ENCODE measurements at regions not wholly inside any gene's neighbourhood (a gene's known extent, or its start where the extent isn't known, plus 50 kb on each side); places are given as distances from the start of the nearest gene placed in this dataset.
A peak's percentile ranks its signal among the peaks of the same experiment; 100 is the strongest.
"Not testable (repeated sequence)": the region's sequence is repeated elsewhere in the genome, so short reads cannot be mapped to it uniquely, and the experiment has no call there.

- DNase-seq = not testable (repeated sequence)
Observed at GRCh38 chr5:92542017-92542416, 1039.0 kb downstream of the NR2F1-AS1 start.

DNA sequence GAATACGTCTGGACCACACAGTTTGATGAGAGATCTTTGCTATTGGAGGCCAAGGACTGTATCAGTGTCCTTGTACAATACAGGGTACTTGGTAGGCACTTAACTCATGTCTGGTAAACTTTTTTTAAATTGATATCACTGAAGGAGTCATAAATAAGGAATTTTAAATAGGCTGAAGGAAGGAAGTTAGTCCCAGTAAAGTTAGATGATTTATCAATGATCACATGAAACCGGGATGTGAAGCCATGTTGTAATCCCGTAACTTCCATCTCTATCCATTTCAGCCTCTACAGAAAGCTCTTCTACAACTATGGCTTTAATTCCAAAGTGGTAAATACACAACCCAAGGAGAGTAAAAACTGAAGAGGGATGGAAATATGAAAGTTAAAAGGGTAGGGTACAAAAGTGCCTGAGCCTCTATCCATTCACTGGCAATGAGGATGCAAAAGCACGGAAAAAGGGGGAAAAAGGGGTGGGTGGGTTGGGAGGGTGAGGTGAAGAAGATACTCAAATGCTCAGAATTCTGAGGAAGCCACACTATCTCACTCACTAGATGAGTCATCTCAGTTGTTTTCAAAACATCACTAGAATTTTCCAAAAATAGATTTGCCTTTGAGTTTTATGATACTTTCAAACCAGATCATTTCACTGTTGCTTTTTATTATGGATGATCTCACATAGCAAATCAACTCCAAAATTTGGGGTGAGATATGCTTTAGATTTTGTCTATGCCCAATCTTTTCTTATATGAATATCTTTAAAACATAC is 1053.5 kb downstream of the NR2F1-AS1 start:
- no peak for DNase-seq

GRCh38 chr5:92525131-92525530 is 1055.9 kb downstream of the NR2F1-AS1 start:
- DNase-seq = no peak

DNA sequence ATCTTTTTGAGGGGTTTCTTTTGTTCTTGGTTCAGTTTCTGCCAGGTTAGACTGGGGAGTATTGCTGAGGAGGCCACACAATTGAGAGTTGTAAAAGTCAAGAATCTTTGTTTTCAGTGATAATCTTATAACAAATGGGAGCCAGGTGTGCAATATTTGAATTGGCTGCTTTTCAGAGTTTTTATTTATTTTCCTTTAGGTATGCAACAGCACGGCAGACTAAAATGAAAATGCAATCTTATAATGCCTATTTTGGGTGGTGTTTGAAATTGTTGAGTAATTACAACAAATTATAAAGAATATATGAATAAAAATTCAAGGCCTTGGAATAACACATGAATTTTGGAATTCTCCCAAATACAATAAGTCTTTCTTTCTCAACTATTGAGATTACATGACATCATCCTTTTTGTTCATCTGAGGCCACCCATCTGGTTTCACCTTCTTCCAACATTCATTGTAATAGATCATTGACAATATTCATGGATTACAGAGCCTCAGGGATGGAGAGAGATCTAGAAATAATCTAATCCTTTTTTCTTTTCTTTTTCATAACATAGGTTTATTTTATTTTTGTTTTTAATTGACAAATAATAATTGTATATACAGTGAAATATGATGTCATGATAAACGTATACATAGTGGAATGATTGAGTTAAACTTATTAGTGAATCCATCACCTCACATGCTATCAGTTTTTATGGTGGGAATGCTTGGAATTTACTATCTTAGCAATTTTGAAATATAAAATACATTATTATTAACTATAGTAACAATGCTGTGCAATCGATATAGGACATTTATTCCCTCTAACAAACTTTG is 1061.0 kb downstream of the NR2F1-AS1 start:
- DNase-seq = peak; percentile 72

DNA sequence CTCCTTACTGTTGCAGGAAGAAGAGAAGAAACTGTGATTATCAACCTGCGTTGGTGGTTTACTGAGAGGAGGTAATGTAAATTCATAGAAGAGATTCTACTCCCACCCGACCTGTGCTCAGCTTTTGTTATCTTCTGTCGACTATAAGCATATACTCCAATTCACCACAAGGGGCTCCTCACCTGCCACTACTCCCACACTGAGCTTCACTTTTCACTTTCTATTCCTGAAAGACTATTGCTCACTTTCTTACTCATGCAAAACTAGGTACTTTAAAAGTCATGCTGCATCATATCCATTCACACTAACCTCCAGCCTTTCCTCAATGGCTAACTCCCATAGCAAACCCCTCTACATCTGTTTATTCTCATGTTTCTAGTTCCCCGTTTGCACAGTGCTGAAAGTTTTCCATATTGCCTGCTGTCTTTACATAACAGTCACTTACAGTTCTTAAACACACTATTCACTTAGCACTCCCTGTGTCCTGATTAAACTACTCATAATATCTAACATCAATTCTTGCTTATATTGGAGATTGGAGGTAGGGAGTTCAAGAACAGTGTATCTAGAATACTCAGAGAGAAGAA is 1062.6 kb downstream of the NR2F1-AS1 start:
- peak; percentile 12 for DNase-seq

- DNase-seq = no peak
Observed at GRCh38 chr5:92514896-92515295, 1066.1 kb downstream of the NR2F1-AS1 start.

- DNase-seq = no peak
Observed at GRCh38 chr5:92513067-92513466, 1068.0 kb downstream of the NR2F1-AS1 start.

DNA sequence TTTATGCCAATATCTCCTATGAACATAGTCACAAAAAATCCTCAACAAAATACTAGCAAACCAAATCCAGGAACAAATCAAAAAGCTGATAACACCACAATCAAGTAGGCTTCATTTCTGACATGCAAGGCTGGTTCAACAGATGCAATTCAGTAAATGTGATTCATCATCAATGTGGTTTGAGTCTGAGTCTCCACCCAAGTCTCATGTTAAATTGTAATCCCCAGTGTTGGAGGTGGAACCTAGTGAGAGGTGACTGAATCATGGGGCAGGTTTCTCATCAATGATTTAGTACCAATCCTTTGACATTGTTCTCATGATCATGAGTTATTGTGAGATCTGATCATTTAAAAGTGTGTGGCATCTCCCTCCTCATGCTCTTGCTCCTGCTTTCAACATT is 1072.7 kb downstream of the NR2F1-AS1 start:
- no peak for DNase-seq

- DNase-seq = no peak
Observed at GRCh38 chr5:92505925-92506324, 1075.1 kb downstream of the NR2F1-AS1 start.

- DNase-seq = no peak
Observed at GRCh38 chr5:92505145-92505544, 1075.9 kb downstream of the NR2F1-AS1 start.

- DNase-seq = peak; percentile 21
Observed at GRCh38 chr5:92504346-92504745, 1076.7 kb downstream of the NR2F1-AS1 start.

DNA sequence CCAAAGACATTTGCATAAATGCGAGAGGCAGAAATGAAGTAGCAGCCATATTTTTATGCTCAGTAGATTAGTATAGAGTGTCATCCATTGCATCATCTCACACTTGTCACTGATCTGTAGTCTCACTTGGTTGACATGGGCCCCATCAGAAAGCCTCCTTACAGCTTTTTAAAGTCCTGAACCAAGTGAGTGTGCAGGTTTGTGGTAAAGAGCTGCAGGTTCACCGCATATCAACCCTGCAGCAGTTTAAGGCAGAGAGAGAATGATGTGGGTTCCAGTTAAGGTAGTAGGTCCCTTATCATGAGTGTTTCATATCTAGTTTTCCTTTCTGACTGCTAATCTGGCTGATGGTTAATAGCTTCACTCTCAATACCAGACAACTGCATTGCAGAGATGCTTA is 1080.3 kb downstream of the NR2F1-AS1 start:
- DNase-seq = no peak

- DNase-seq = no peak
Observed at GRCh38 chr5:92496545-92496944, 1084.5 kb downstream of the NR2F1-AS1 start.

GRCh38 chr5:92494508-92494907 is 1086.5 kb downstream of the NR2F1-AS1 start:
- no peak for DNase-seq

GRCh38 chr5:92492908-92493307 is 1088.1 kb downstream of the NR2F1-AS1 start:
- DNase-seq = no peak

GRCh38 chr5:92484484-92484883 is 1096.5 kb downstream of the NR2F1-AS1 start:
- DNase-seq = no peak

- DNase-seq = no peak
Observed at GRCh38 chr5:92472981-92473566, 1090.0 kb upstream of the ARRDC3 start.

- DNase-seq = no peak
Observed at GRCh38 chr5:92471861-92472260, 1088.7 kb upstream of the ARRDC3 start.

DNA sequence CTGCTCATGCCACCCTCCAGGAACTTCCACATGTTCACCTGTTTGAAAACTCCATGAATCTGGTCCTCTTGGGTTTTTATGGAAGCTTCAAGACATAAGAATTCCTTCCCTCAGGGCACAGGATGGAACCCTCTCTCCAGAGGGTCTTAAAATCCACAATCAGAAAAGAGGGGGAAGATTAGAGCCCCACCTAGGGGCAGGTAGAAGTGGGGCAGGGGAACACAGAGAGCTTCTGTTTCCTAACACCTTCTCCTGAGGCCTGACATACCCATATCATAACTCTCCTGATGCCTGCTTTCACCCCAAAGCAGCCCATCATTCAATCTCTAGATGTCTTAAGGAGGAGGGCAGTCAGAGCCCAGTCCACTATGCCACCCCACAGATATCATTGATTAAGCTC is 1087.7 kb upstream of the ARRDC3 start:
- DNase-seq = no peak

DNA sequence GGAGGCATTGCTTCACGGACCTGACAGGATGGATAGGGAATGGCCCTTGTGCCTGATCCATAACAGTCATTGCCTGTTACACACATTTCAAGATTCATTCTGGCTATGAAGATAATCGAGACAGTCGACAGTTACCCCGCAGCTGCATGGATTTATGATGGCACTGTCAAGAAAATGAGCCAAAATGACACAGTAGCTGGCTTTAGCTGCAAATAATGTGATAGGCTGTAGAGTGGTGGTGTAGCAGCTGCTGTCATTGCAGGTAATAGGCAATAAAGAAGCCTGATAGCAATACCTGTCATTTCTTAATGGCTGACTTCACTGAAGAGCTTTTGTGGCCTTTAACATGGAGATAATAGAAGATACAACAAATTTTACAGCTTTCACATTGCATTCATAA is 1085.2 kb upstream of the ARRDC3 start:
- no peak for DNase-seq

GRCh38 chr5:92467695-92468094 is 1084.6 kb upstream of the ARRDC3 start:
- no peak for DNase-seq

DNA sequence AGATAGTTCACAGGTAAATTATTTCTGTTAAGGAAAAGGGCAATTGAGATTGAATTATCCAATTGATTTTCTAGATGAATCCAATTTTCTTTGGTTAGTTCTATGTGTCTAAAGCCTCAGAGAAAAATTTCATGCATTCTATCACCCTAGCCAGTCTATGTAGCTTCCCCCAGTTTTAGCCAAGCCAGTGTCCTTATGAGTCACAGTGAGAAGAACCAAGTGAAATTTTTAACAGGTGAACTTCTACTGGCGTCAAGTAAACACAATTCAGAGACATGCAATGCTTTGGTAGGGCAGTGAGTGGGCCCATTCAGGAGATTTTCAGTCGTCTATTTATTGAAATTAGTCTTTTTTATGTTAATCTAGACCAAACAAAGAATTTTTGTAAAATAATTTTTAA is 1077.4 kb upstream of the ARRDC3 start:
- DNase-seq = no peak

GRCh38 chr5:92459654-92460053 is 1076.5 kb upstream of the ARRDC3 start:
- no peak for DNase-seq

GRCh38 chr5:92455011-92455410 is 1071.9 kb upstream of the ARRDC3 start:
- DNase-seq = no peak

All from SHP77 treated with DMSO at 0.1 percent for 48 hours (cell line).